Activated gamma-delta T cell treated with Interleukin-2 at 50 U/mL for 16 hours (primary cell): ENCODE measurements at regions not wholly inside any gene's neighbourhood (a gene's known extent, or its start where the extent isn't known, plus 50 kb on each side); places are given as distances from the start of the nearest gene placed in this dataset.

Source experiments
- DNase-seq: peaks from one replicate; pipeline ENCODE4 v3.0.0-alpha.2; 2020

DNA sequence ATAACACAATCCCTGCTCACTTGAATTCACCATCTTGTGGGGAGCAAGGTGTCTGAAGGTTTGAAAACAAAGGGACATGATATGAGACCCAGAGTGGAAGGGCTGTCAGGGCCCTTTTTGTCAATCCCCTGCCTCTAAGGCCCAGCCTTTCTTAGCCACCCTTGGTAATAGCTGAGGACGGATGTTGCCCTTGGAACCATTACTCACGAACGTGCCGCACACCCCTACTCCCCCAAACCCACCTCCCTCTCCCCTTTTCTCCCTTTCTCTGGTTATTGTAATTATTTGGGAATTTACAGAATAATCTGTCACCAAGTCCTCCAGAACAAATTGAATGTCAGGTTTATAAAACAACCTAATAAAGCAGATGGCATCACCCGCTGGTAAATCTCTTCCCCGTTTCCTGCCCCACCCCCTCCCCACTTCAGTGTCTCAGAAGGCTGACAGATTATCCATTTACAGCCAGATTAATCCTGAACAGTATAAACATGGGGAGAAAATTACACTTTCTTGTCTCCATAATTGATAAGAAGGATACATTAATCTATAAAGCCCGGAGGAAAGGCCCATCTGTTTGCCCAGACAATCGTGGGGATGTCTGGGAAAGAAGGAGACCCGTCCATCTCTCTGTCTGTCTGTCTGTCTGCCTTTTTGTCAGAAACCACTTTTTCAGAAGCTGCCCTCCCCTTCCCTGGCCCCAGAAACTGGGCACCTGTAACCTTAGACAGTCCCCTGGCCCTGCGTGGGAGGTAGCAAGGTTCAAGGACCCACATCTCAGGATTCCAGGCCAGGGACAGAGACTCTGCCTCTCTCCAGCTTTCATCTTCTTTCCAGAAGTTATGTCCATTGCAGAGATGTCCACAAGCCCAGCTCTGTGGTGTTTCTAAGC, 60.6 kb upstream of the CD34 start:
- DNase-seq = no peak

GRCh38 chr1:207970329-207971233, 59.7 kb upstream of the CD34 start:
- DNase-seq = no peak

- no peak for DNase-seq
These were observed 58.6 kb upstream of the CD34 start for GRCh38 chr1:207969528-207969927.

GRCh38 chr1:207968521-207969009, 57.6 kb upstream of the CD34 start:
- no peak for DNase-seq

GRCh38 chr1:207967703-207968102, 56.8 kb upstream of the CD34 start:
- DNase-seq = no peak

GRCh38 chr1:207966521-207966920, 55.6 kb upstream of the CD34 start:
- no peak for DNase-seq

- no peak for DNase-seq
These were observed 54.8 kb upstream of the CD34 start for GRCh38 chr1:207965392-207966387.

GRCh38 chr1:207964195-207964966, 53.5 kb upstream of the CD34 start:
- no peak for DNase-seq

DNA sequence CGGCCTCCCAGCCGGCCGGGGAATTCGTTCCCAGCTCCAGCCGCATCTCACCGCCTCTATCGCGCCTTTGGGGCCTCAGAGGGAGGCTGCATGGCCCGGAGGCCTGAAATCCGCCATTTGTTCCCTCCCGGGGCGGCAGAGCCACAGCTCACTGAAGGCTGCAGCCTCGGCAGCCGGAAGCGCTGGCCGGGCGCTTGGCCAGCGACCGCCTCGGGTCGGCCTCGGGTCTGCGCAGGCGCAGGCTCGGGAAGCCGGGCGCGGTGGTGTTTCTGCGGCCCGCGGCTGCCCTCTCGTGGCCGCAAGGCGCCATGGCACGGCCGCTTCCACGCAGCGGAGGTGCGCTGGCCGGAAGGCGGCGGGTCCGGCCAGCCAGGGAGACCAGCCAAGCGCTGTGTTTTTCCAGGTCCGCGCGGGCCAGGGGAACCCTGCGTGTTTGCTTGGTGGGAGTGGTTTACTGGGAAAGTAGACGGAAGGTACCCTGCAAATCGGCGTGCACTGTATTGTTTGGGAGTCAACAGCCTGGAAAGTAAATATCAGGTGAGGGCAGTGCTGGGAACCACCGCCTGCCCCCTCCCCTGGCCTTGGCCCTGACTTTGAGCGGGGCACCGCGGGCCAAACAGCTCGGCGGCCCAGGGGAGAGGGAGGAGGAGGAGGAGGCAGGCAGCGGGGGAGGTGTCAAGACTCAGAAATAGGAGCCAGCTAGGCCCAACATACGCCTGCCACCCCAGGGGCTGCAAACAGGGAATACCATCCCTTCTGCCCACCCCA, 52.7 kb upstream of the CD34 start:
- DNase-seq = peak; percentile 83

- DNase-seq = peak; percentile 24
These were observed 51.9 kb upstream of the CD34 start for GRCh38 chr1:207962716-207963426.
